HG03060 (cell line): ENCODE measurements at regions not wholly inside any gene's neighbourhood (a gene's known extent, or its start where the extent isn't known, plus 50 kb on each side); places are given as distances from the start of the nearest gene placed in this dataset.

ENCODE experiments used
- ATAC-seq: cut with Tn5 transposase; IDR thresholded peaks from one replicate; pipeline ENCODE4 v1.9.1; 2021; ENCODE audit warnings: low read depth, moderate number of reproducible peaks; ENCODE audit not compliant: unreplicated experiment

GRCh38 chr2:149972066-149972465 is 384.5 kb upstream of the MMADHC start:
- no peak for ATAC-seq

GRCh38 chr2:149954981-149955600 is 367.5 kb upstream of the MMADHC start:
- ATAC-seq: no peak

GRCh38 chr2:149953627-149954026 is 366.1 kb upstream of the MMADHC start:
- ATAC-seq: no peak

- ATAC-seq: no peak
Observed at GRCh38 chr2:149931486-149931885, 343.9 kb upstream of the MMADHC start.

GRCh38 chr2:149928011-149928410 is 340.4 kb upstream of the MMADHC start:
- no peak for ATAC-seq

- no peak for ATAC-seq
Observed at GRCh38 chr2:149926149-149926548, 338.6 kb upstream of the MMADHC start.

GRCh38 chr2:149924549-149925213 is 337.1 kb upstream of the MMADHC start:
- ATAC-seq: no peak

- ATAC-seq: no peak
Observed at GRCh38 chr2:149924028-149924427, 336.5 kb upstream of the MMADHC start.

- ATAC-seq: no peak
Observed at GRCh38 chr2:149921911-149922616, 334.5 kb upstream of the MMADHC start.

GRCh38 chr2:149920389-149920788 is 332.8 kb upstream of the MMADHC start:
- no peak for ATAC-seq

GRCh38 chr2:149915151-149915550 is 327.6 kb upstream of the MMADHC start:
- ATAC-seq: no peak

- no peak for ATAC-seq
Observed at GRCh38 chr2:149908726-149909683, 321.4 kb upstream of the MMADHC start.

- ATAC-seq: no peak
Observed at GRCh38 chr2:149906886-149907285, 319.3 kb upstream of the MMADHC start.

- no peak for ATAC-seq
Observed at GRCh38 chr2:149904352-149905175, 317.0 kb upstream of the MMADHC start.

GRCh38 chr2:149903626-149904025 is 316.1 kb upstream of the MMADHC start:
- no peak for ATAC-seq

GRCh38 chr2:149902081-149902480 is 314.5 kb upstream of the MMADHC start:
- no peak for ATAC-seq

GRCh38 chr2:149901231-149901859 is 313.8 kb upstream of the MMADHC start:
- ATAC-seq: no peak

- no peak for ATAC-seq
Observed at GRCh38 chr2:149899390-149899789, 311.8 kb upstream of the MMADHC start.

- no peak for ATAC-seq
Observed at GRCh38 chr2:149894760-149895159, 307.2 kb upstream of the MMADHC start.
